ENCODE measurements at regions not wholly inside any gene's neighbourhood (a gene's known extent, or its start where the extent isn't known, plus 50 kb on each side); places are given as distances from the start of the nearest gene placed in this dataset.

DNA sequence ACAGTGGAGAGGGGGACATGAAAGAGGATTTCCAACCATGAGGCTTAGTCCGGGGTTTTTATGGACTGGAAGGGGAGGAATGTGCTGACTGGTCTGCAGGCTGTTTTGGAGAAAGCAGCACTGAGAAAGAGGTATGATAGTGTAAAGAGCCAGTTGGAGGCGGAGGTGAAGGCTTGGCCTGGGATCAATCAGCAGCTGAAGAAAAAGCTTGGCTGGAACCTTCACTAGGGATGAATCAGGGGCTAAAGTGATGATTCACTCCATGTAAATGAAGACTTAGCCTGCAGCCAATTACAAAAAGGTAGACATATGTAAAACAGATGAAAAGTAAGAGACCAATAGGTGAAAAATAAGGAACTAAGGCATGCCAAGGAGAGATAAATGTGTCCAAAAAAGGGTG, 1382.6 kb downstream of the GATA3 start:
- H3K4me3 ChIP-seq (replicated peaks; ENCODE audit: insufficient read depth, low read length) = no peak overlapping the region
- no peak overlapping the region for H3K27ac ChIP-seq (replicated peaks)
- TF ChIP-seq, protein P1, sequence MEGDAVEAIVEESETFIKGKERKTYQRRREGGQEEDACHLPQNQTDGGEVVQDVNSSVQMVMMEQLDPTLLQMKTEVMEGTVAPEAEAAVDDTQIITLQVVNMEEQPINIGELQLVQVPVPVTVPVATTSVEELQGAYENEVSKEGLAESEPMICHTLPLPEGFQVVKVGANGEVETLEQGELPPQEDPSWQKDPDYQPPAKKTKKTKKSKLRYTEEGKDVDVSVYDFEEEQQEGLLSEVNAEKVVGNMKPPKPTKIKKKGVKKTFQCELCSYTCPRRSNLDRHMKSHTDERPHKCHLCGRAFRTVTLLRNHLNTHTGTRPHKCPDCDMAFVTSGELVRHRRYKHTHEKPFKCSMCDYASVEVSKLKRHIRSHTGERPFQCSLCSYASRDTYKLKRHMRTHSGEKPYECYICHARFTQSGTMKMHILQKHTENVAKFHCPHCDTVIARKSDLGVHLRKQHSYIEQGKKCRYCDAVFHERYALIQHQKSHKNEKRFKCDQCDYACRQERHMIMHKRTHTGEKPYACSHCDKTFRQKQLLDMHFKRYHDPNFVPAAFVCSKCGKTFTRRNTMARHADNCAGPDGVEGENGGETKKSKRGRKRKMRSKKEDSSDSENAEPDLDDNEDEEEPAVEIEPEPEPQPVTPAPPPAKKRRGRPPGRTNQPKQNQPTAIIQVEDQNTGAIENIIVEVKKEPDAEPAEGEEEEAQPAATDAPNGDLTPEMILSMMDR (IDR thresholded peaks at IDR 0.05; ENCODE audit: insufficient read depth, low read length) = no peak
- TF ChIP-seq GABPA (IDR thresholded peaks at IDR 0.05; ENCODE audit: low read depth) = no peak
- TF ChIP-seq, protein P2, sequence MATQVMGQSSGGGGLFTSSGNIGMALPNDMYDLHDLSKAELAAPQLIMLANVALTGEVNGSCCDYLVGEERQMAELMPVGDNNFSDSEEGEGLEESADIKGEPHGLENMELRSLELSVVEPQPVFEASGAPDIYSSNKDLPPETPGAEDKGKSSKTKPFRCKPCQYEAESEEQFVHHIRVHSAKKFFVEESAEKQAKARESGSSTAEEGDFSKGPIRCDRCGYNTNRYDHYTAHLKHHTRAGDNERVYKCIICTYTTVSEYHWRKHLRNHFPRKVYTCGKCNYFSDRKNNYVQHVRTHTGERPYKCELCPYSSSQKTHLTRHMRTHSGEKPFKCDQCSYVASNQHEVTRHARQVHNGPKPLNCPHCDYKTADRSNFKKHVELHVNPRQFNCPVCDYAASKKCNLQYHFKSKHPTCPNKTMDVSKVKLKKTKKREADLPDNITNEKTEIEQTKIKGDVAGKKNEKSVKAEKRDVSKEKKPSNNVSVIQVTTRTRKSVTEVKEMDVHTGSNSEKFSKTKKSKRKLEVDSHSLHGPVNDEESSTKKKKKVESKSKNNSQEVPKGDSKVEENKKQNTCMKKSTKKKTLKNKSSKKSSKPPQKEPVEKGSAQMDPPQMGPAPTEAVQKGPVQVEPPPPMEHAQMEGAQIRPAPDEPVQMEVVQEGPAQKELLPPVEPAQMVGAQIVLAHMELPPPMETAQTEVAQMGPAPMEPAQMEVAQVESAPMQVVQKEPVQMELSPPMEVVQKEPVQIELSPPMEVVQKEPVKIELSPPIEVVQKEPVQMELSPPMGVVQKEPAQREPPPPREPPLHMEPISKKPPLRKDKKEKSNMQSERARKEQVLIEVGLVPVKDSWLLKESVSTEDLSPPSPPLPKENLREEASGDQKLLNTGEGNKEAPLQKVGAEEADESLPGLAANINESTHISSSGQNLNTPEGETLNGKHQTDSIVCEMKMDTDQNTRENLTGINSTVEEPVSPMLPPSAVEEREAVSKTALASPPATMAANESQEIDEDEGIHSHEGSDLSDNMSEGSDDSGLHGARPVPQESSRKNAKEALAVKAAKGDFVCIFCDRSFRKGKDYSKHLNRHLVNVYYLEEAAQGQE (IDR thresholded peaks at IDR 0.05; ENCODE audit: insufficient replicate concordance, low read depth) = no peak
- H3K27me3 ChIP-seq (ENCODE audit: insufficient read depth, poor library complexity, severe bottlenecking) = no peaks in the 10 kb centered on the region
- no peak for DNase-seq (ENCODE audit: low read depth in 1 of 2, low spot score in 1 of 2)

- Histone ChIP-seq H3K27me3 (ENCODE audit: insufficient read depth, poor library complexity, severe bottlenecking) (no peaks in the 10 kb centered on the region), H3K27ac (replicated peaks) (no peak overlapping the region), H3K4me3 (replicated peaks; ENCODE audit: insufficient read depth, low read length) (no peak overlapping the region)
- no peak for TF ChIP-seq GABPA (IDR thresholded peaks at IDR 0.05; ENCODE audit: low read depth)
- TF ChIP-seq, protein P2 (IDR thresholded peaks at IDR 0.05; ENCODE audit: insufficient replicate concordance, low read depth) = no peak
- TF ChIP-seq SPI1 (IDR thresholded peaks at IDR 0.05; ENCODE audit: borderline replicate concordance, low read depth) = no peak
- no peak for DNase-seq (ENCODE audit: low read depth in 1 of 2, low spot score in 1 of 2)
Observed at GRCh38 chr10:9443758-9444157, 1389.3 kb downstream of the GATA3 start.

- no peak for TF ChIP-seq GABPA (IDR thresholded peaks at IDR 0.05; ENCODE audit: low read depth)
- no peak for TF ChIP-seq SPI1 (IDR thresholded peaks at IDR 0.05; ENCODE audit: borderline replicate concordance, low read depth)
- no peak for TF ChIP-seq POLR2AphosphoS5 (IDR thresholded peaks at IDR 0.05; ENCODE audit: low read depth)
- TF ChIP-seq, protein P1 (IDR thresholded peaks at IDR 0.05; ENCODE audit: insufficient read depth, low read length) = no peak
- TF ChIP-seq, protein P2 (IDR thresholded peaks at IDR 0.05; ENCODE audit: insufficient replicate concordance, low read depth) = no peak
- no peaks in the 10 kb centered on the region for H3K27me3 ChIP-seq (ENCODE audit: insufficient read depth, poor library complexity, severe bottlenecking)
- H3K4me3 ChIP-seq (replicated peaks; ENCODE audit: insufficient read depth, low read length) = no peak overlapping the region
- no peak overlapping the region for H3K27ac ChIP-seq (replicated peaks)
- no peak for DNase-seq (ENCODE audit: low read depth in 1 of 2, low spot score in 1 of 2)
Observed at GRCh38 chr10:9449530-9449929, 1395.0 kb downstream of the GATA3 start.

DNA sequence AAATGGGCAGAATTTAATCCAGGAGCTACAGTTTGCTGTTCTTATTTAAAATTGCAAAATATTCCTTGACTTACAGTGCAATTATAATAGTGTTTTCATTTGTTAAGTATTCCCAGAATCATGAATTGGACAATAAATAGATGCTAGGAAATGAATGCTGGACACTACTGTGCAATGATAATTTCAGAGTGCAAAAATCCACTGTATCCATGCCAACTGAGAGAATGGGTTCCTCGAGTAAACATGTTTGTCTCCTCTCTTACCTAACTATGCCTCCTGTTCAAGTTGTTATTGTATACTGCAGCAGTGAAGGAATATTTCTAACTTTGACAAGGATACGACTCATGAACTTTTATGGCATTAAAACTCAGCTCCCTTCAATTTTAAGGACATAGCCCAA, 1396.3 kb downstream of the GATA3 start:
- TF ChIP-seq GABPA (IDR thresholded peaks at IDR 0.05; ENCODE audit: low read depth) = no peak
- TF ChIP-seq, protein P1 (IDR thresholded peaks at IDR 0.05; ENCODE audit: insufficient read depth, low read length) = no peak
- TF ChIP-seq, protein P2 (IDR thresholded peaks at IDR 0.05; ENCODE audit: insufficient replicate concordance, low read depth) = no peak
- TF ChIP-seq POLR2AphosphoS5 (IDR thresholded peaks at IDR 0.05; ENCODE audit: low read depth) = no peak
- TF ChIP-seq SPI1 (IDR thresholded peaks at IDR 0.05; ENCODE audit: borderline replicate concordance, low read depth) = no peak
- H3K4me3 ChIP-seq (replicated peaks; ENCODE audit: insufficient read depth, low read length) = no peak overlapping the region

More for the DNA sequence above, 1396.3 kb downstream of the GATA3 start:
- DNase-seq (ENCODE audit: low read depth in 1 of 2, low spot score in 1 of 2) = no peak
- H3K27me3 ChIP-seq (ENCODE audit: insufficient read depth, poor library complexity, severe bottlenecking) = no peaks in the 10 kb centered on the region
- no peak overlapping the region for H3K27ac ChIP-seq (replicated peaks)

All from HL-60 (cell line).